Stimulated activated CD4-positive, alpha-beta T cell treated with anti-CD3 and anti-CD28 coated beads, Interleukin-15, amount 100 ng/mL, for 24 hours (primary cell): ENCODE measurements at regions not wholly inside any gene's neighbourhood (a gene's known extent, or its start where the extent isn't known, plus 50 kb on each side); places are given as distances from the start of the nearest gene placed in this dataset.

Experiments used
- DNase-seq: peaks from one replicate; pipeline ENCODE4 v3.0.0-alpha.2; 2020

GRCh38 chr9:135412315-135413085, 67.1 kb upstream of the PPP1R26 start:
- DNase-seq, result peak; percentile 79

GRCh38 chr9:135413086-135413375, 66.6 kb upstream of the PPP1R26 start:
- DNase-seq, result no peak

DNA sequence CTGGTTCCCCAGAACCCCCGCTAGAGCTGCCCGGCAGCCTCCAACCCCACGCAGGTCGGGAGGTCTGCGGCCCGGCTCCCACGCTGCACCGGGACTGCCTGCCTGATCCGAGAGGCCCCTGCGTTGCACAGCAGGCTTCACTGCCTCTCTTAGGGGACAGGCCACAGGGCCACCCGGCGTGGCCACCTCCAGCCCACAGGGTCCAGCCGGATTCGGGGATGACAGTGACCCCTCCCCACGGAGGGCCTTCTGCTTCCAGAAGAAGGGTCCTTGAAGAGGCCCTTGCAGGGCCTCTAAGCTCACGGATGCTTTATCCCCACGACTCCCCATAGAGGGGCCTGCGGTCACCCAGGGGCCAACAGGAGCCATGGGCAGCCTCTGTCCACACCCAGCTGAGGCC, 66.1 kb upstream of the PPP1R26 start:
- DNase-seq, result no peak

GRCh38 chr9:135414293-135414692, 65.3 kb upstream of the PPP1R26 start:
- no peak for DNase-seq

DNA sequence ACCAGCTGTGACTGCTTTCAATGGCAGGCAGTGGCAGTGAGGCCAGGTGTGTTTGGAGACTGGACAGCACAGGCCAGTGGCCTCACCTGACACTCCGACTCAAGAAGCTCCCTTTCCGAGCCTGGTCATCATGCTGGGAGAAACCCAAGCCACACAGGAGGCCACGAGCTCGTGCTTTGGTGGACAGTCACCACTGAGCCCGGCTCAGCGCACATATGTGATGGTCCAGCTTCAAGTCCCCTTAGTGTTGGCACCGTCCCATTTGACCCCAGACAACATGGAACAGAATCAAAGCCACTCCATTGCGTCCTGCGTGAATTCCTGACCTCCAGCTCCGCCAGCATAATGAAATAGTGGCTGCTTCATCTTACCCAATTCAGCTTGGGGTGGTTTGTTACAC, 64.0 kb upstream of the PPP1R26 start:
- DNase-seq, result no peak

- no peak for DNase-seq
Measured at GRCh38 chr9:135416664-135417290, 62.8 kb upstream of the PPP1R26 start.

GRCh38 chr9:135418161-135418560, 61.4 kb upstream of the PPP1R26 start:
- DNase-seq, result no peak

DNA sequence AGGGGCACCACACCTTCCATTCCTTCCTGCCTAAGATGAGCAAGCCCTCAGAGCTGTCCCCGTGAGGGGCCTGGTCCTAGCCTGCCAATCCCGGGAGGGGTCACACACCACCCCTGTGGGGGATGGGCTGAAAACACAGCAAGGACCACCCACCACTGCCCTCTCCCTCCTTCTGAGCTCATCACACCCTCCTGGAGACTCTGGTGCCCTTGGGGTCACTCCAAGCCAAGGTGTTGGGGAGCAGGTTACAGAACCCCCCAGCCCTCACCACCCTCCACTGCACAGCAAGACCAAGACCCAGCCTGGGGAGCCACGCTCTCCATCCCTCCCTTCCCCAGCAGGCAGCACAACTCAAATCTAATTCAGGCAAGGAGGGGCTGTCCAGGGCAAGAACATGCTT, 60.5 kb upstream of the PPP1R26 start:
- no peak for DNase-seq

DNA sequence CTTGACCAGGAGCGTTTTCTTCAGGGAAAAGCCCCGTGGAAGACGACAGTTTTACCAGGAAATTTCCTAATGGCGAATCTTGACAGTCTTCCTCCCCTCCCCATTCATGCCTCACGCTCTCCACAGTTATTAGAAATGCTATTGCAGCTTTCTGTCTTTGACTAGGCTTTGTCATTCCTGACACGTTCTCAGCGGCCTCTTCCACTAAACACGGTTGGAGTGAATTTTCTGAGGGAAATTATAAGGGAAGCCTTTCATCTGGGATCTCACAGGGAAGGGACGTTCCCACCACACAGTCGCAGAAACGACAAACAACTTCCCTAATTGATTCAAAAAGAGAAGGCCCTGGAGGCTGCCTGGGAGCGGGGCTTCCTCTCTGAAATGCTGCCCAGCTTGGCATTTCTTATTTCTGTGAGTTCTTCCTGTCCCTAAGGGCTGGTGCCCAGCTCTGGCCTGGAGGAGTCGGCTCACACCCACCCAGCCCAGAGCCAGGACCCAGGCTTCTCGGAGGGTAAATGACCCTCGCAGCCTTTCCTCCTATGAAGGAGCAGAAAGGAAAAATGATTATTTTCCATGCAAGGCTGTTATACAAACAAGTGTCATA, 57.1 kb upstream of the PPP1R26 start:
- no peak for DNase-seq

GRCh38 chr9:135423725-135424124, 55.9 kb upstream of the PPP1R26 start:
- DNase-seq, result no peak
